Panc1 (cell line): ENCODE measurements at regions not wholly inside any gene's neighbourhood (a gene's known extent, or its start where the extent isn't known, plus 50 kb on each side); places are given as distances from the start of the nearest gene placed in this dataset.

ENCODE experiments used
- ATAC-seq: fragments of 200-7000 bp; cut with Tn5 transposase; 2 replicates; pipeline ENCODE4 v1.9.1; 2020; ENCODE audit warnings: mild to moderate bottlenecking, moderate library complexity
- BruUV-seq: library from RNA; stranded (reverse); fragments of 400-500 nt; replicated peaks from 2 replicates; lab custom pipeline; 2021; lab: Mats Ljungman, UMichigan
- CTCF ChIA-PET: fragments of 300-600 bp; sonication (Branson Sonifier 250); formaldehyde crosslinking; loops from one replicate; lab custom pipeline; 2022; ENCODE audit warnings: antibody characterized with exemption; lab: Charles Lee
- POLR2A ChIA-PET: fragments of 300-600 bp; sonication (Branson Sonifier 250); formaldehyde crosslinking; loops from one replicate; lab custom pipeline; 2022; ENCODE audit warnings: antibody characterized with exemption; lab: Charles Lee
- DNase-seq: peaks from one replicate; pipeline ENCODE4 v3.0.0-alpha.2; 2010; ENCODE audit warnings: low read depth, low spot score
- H3K27ac ChIP-seq: 2 replicates; pipeline ENCODE4 v1.5.1; 2011; ENCODE audit warnings: mild to moderate bottlenecking, low read length, inconsistent platforms
- H3K27me3 ChIP-seq: fragments of 200-500 bp; sonication (Bioruptor generic); 2 replicates; pipeline ENCODE4 v1.6.0; 2014; ENCODE audit warnings: low read length, inconsistent platforms; ENCODE audit not compliant: control insufficient read depth, insufficient read depth
- H3K36me3 ChIP-seq: fragments of 200-500 bp; sonication (Bioruptor generic); 2 replicates; pipeline ENCODE4 v1.5.1; 2014; ENCODE audit warnings: inconsistent platforms, mild to moderate bottlenecking, low read length, moderate library complexity; ENCODE audit not compliant: control insufficient read depth, insufficient read depth
- H3K4me1 ChIP-seq: 2 replicates; pipeline ENCODE4 v1.5.1; 2011; ENCODE audit warnings: inconsistent platforms, mild to moderate bottlenecking, low read length, moderate library complexity; ENCODE audit not compliant: control insufficient read depth, insufficient read depth
- H3K4me3 ChIP-seq, 2 experiments: 2 replicates each; pipeline ENCODE4 v1.5.1; 2011 to 2012; ENCODE audit warnings: low read depth in 2 of 2, low read length in 2 of 2, mild to moderate bottlenecking in 2 of 2, inconsistent platforms in 1 of 2, moderate library complexity in 1 of 2
- H3K9me3 ChIP-seq: fragments of 200-500 bp; sonication (Bioruptor generic); 2 replicates; pipeline ENCODE4 v1.5.1; 2014; ENCODE audit warnings: low read depth, mild to moderate bottlenecking, inconsistent platforms, low read length, moderate library complexity; ENCODE audit not compliant: control insufficient read depth, insufficient read depth
- POLR2AphosphoS5 ChIP-seq: IDR thresholded peaks from 2 replicates; pipeline ENCODE4 v1.6.1; 2012; ENCODE audit warnings: mild to moderate bottlenecking, low read depth, low read length, moderate library complexity
- SIN3A ChIP-seq: IDR thresholded peaks from 2 replicates; pipeline ENCODE4 v1.6.1; 2012; ENCODE audit warnings: low read depth, mild to moderate bottlenecking, low read length, moderate library complexity, borderline replicate concordance; ENCODE audit not compliant: insufficient read depth
- TCF7L2 ChIP-seq: IDR thresholded peaks from 2 replicates; pipeline ENCODE4 v1.6.1; 2011; ENCODE audit warnings: mild to moderate bottlenecking, low read depth, low read length, inconsistent platforms
- in situ Hi-C: cut with HindIII; loops from 2 replicates; pipeline ENCODE4 v1.10.0; 2016; ENCODE audit warnings: low sequenced_read_pairs, low pct_unique_long_range_greater_than_20kb
- intact Hi-C: fragments of 100-400 bp; cut with micrococcal nuclease; formaldehyde crosslinking; loops from one replicate; pipeline ENCODE4 v1.10.0; 2022; ENCODE audit not compliant: unreplicated experiment
- TF ChIP-seq, protein P1 (sequence below), 2 experiments: IDR thresholded peaks; 2 replicates each; pipeline ENCODE4 v1.6.1; 2011 to 2012; ENCODE audit warnings: low read depth in 2 of 2, control low read depth in 1 of 2, low read length in 1 of 2, mild to moderate bottlenecking in 1 of 2, moderate library complexity in 1 of 2; ENCODE audit not compliant: insufficient read depth in 1 of 2
- TF ChIP-seq, protein P2 (sequence below): fragments of 450-650 bp; IDR thresholded peaks from 2 replicates; pipeline ENCODE4 v1.5.1; 2017; ENCODE audit warnings: mild to moderate bottlenecking

DNA sequence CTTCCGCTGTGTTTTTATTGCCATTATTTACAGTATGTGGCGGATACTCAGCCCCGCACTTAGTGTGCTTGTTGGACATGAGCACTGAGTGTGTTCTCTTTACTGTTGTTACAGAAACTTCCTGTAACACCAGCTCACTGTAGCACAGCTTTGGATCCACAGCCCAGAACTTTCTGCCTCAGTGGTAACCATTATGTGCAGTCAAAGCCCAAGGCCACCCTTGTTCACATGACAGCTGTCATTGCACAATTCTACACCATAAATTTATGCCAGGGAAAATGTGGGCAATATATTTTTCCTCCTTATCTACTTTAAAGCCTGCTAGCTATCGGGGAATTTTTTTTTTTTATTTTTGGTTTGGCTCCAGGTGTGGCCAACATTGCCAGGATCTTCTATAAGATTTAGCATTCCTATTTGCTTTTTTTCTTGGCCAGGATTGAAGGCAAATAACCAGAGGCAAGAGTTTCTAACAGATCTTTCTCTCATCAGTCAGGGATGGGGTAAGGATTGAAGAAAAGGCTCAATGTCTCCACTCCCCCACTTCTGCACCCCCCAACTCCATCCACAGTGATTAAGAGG is 176.0 kb upstream of the PELI2 start:
- CTCF ChIA-PET, result no interaction called here
- Histone ChIP-seq H3K27me3 (no peaks in the 10 kb centered on the region), H3K36me3 (no peaks in the 10 kb centered on the region), H3K9me3 (no peaks in the 10 kb centered on the region), H3K27ac (no peak overlapping the region), H3K4me1 (no peaks in the 10 kb centered on the region), H3K4me3 (no peak overlapping the region)
- ATAC-seq (no peak), DNase-seq (no peak)
- no TSS peak for BruUV-seq
- intact Hi-C loops, result no loop called here
- in situ Hi-C loops, result no loop called here
- TF ChIP-seq TCF7L2, result no peak
- TF ChIP-seq, protein P1, sequence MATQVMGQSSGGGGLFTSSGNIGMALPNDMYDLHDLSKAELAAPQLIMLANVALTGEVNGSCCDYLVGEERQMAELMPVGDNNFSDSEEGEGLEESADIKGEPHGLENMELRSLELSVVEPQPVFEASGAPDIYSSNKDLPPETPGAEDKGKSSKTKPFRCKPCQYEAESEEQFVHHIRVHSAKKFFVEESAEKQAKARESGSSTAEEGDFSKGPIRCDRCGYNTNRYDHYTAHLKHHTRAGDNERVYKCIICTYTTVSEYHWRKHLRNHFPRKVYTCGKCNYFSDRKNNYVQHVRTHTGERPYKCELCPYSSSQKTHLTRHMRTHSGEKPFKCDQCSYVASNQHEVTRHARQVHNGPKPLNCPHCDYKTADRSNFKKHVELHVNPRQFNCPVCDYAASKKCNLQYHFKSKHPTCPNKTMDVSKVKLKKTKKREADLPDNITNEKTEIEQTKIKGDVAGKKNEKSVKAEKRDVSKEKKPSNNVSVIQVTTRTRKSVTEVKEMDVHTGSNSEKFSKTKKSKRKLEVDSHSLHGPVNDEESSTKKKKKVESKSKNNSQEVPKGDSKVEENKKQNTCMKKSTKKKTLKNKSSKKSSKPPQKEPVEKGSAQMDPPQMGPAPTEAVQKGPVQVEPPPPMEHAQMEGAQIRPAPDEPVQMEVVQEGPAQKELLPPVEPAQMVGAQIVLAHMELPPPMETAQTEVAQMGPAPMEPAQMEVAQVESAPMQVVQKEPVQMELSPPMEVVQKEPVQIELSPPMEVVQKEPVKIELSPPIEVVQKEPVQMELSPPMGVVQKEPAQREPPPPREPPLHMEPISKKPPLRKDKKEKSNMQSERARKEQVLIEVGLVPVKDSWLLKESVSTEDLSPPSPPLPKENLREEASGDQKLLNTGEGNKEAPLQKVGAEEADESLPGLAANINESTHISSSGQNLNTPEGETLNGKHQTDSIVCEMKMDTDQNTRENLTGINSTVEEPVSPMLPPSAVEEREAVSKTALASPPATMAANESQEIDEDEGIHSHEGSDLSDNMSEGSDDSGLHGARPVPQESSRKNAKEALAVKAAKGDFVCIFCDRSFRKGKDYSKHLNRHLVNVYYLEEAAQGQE (IDR thresholded peaks at IDR 0.05; ENCODE audit: insufficient read depth in 1 of 2, low read depth in 2 of 2, low read length in 1 of 2), result no peak
- TF ChIP-seq POLR2AphosphoS5, result no peak
- no peak for TF ChIP-seq SIN3A
- TF ChIP-seq, protein P2, sequence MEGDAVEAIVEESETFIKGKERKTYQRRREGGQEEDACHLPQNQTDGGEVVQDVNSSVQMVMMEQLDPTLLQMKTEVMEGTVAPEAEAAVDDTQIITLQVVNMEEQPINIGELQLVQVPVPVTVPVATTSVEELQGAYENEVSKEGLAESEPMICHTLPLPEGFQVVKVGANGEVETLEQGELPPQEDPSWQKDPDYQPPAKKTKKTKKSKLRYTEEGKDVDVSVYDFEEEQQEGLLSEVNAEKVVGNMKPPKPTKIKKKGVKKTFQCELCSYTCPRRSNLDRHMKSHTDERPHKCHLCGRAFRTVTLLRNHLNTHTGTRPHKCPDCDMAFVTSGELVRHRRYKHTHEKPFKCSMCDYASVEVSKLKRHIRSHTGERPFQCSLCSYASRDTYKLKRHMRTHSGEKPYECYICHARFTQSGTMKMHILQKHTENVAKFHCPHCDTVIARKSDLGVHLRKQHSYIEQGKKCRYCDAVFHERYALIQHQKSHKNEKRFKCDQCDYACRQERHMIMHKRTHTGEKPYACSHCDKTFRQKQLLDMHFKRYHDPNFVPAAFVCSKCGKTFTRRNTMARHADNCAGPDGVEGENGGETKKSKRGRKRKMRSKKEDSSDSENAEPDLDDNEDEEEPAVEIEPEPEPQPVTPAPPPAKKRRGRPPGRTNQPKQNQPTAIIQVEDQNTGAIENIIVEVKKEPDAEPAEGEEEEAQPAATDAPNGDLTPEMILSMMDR, result no peak
- POLR2A ChIA-PET, result no interaction called here

DNA sequence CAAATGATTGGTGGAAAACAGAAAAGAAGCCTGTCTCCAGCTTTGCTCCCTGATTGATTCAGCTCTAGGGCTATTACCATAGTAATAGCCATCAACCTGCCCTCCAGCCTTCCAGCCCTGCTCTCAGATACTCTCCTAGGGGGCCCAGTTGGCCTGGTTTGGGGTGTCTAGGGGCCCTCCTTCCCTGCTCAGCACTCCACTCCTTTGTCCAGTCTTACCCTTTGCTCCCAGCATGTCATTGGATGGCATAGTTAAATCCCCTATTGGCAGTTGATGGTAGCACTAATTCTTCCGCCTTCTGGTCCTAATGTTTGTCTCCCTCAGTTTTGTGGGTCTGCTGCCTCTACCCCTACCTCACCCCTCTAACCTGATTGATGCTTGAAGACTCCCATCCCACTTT is 175.4 kb upstream of the PELI2 start:
- ATAC-seq (no peak), DNase-seq (no peak)
- no peaks in the 10 kb centered on the region for H3K4me1 ChIP-seq
- H3K27me3 ChIP-seq, result no peaks in the 10 kb centered on the region
- ChIA-PET POLR2A (no interaction called here), CTCF (no interaction called here)
- no peaks in the 10 kb centered on the region for H3K9me3 ChIP-seq
- no TSS peak for BruUV-seq
- in situ Hi-C loops (no loop called here), intact Hi-C loops (no loop called here)
- TF ChIP-seq, protein P2, result no peak
- no peak for TF ChIP-seq SIN3A
- TF ChIP-seq TCF7L2, result no peak
- TF ChIP-seq, protein P1 (IDR thresholded peaks at IDR 0.05; ENCODE audit: insufficient read depth in 1 of 2, low read depth in 2 of 2, low read length in 1 of 2), result no peak
- TF ChIP-seq POLR2AphosphoS5, result no peak
- H3K27ac ChIP-seq, result no peak overlapping the region
- no peaks in the 10 kb centered on the region for H3K36me3 ChIP-seq
- H3K4me3 ChIP-seq, result no peak overlapping the region
